HepG2 (cell line): ENCODE measurements at regions not wholly inside any gene's neighbourhood (a gene's known extent, or its start where the extent isn't known, plus 50 kb on each side); places are given as distances from the start of the nearest gene placed in this dataset.

ENCODE experiments used
- ARNT2 ChIP-seq: sonication (generic); formaldehyde crosslinking; IDR thresholded peaks from 2 replicates; pipeline ENCODE4 v1.8.0; 2022; ENCODE audit warnings: mild to moderate bottlenecking, low read depth, missing genetic modification reagents, moderate library complexity
- ZFP91 ChIP-seq: sonication (generic); formaldehyde crosslinking; IDR thresholded peaks from 2 replicates; pipeline ENCODE4 v1.9.0; 2022; ENCODE audit warnings: missing genetic modification reagents, mild to moderate bottlenecking, borderline replicate concordance
- ZNF234 ChIP-seq: sonication (generic); formaldehyde crosslinking; conservative IDR thresholded peaks from 2 replicates; pipeline ENCODE4 v1.5.1; 2020; ENCODE audit warnings: mild to moderate bottlenecking, missing genetic modification reagents
- ZNF383 ChIP-seq: sonication (generic); formaldehyde crosslinking; IDR thresholded peaks from 2 replicates; pipeline ENCODE4 v1.4.0; 2020; ENCODE audit warnings: missing genetic modification reagents, mild to moderate bottlenecking, borderline replicate concordance
- TF ChIP-seq, protein P1 (sequence below): sonication (generic); formaldehyde crosslinking; IDR thresholded peaks from 2 replicates; pipeline ENCODE4 v1.5.0; 2020; ENCODE audit warnings: mild to moderate bottlenecking, missing genetic modification reagents, moderate library complexity
- TF ChIP-seq, protein P2 (sequence below): sonication (generic); formaldehyde crosslinking; IDR thresholded peaks from 2 replicates; pipeline ENCODE4 v1.5.0; 2020; ENCODE audit warnings: mild to moderate bottlenecking, missing genetic modification reagents
- TF ChIP-seq, protein P3 (sequence below): sonication (generic); formaldehyde crosslinking; IDR thresholded peaks from 2 replicates; pipeline ENCODE4 v1.4.0; 2020; ENCODE audit warnings: mild to moderate bottlenecking, missing genetic modification reagents

GRCh38 chr7:19403691-19404090, 258.5 kb upstream of the FERD3L start:
- TF ChIP-seq ZFP91 (CRISPR knock-in tag) = no peak
- TF ChIP-seq, protein P1, sequence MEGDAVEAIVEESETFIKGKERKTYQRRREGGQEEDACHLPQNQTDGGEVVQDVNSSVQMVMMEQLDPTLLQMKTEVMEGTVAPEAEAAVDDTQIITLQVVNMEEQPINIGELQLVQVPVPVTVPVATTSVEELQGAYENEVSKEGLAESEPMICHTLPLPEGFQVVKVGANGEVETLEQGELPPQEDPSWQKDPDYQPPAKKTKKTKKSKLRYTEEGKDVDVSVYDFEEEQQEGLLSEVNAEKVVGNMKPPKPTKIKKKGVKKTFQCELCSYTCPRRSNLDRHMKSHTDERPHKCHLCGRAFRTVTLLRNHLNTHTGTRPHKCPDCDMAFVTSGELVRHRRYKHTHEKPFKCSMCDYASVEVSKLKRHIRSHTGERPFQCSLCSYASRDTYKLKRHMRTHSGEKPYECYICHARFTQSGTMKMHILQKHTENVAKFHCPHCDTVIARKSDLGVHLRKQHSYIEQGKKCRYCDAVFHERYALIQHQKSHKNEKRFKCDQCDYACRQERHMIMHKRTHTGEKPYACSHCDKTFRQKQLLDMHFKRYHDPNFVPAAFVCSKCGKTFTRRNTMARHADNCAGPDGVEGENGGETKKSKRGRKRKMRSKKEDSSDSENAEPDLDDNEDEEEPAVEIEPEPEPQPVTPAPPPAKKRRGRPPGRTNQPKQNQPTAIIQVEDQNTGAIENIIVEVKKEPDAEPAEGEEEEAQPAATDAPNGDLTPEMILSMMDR (CRISPR knock-in tag) = no peak
- no peak for TF ChIP-seq ARNT2
- TF ChIP-seq, protein P2, sequence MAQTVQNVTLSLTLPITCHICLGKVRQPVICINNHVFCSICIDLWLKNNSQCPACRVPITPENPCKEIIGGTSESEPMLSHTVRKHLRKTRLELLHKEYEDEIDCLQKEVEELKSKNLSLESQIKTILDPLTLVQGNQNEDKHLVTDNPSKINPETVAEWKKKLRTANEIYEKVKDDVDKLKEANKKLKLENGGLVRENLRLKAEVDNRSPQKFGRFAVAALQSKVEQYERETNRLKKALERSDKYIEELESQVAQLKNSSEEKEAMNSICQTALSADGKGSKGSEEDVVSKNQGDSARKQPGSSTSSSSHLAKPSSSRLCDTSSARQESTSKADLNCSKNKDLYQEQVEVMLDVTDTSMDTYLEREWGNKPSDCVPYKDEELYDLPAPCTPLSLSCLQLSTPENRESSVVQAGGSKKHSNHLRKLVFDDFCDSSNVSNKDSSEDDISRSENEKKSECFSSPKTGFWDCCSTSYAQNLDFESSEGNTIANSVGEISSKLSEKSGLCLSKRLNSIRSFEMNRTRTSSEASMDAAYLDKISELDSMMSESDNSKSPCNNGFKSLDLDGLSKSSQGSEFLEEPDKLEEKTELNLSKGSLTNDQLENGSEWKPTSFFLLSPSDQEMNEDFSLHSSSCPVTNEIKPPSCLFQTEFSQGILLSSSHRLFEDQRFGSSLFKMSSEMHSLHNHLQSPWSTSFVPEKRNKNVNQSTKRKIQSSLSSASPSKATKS (CRISPR knock-in tag) = no peak
- TF ChIP-seq ZNF234 (CRISPR knock-in tag) = no peak
- TF ChIP-seq, protein P3, sequence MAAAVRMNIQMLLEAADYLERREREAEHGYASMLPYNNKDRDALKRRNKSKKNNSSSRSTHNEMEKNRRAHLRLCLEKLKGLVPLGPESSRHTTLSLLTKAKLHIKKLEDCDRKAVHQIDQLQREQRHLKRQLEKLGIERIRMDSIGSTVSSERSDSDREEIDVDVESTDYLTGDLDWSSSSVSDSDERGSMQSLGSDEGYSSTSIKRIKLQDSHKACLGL = no peak
- TF ChIP-seq ZNF383 (CRISPR knock-in tag) = no peak
